ENCODE measurements at regions not wholly inside any gene's neighbourhood (a gene's known extent, or its start where the extent isn't known, plus 50 kb on each side); places are given as distances from the start of the nearest gene placed in this dataset.
"Not testable (repeated sequence)": the region's sequence is repeated elsewhere in the genome, so short reads cannot be mapped to it uniquely, and the experiment has no call there.

GRCh38 chr6:9044426-9044825 lies 609.1 kb upstream of the SLC35B3 start:
- DNase-seq: no peak

- DNase-seq: no peak
Measured at GRCh38 chr6:9040718-9041117, 605.4 kb upstream of the SLC35B3 start.

DNA sequence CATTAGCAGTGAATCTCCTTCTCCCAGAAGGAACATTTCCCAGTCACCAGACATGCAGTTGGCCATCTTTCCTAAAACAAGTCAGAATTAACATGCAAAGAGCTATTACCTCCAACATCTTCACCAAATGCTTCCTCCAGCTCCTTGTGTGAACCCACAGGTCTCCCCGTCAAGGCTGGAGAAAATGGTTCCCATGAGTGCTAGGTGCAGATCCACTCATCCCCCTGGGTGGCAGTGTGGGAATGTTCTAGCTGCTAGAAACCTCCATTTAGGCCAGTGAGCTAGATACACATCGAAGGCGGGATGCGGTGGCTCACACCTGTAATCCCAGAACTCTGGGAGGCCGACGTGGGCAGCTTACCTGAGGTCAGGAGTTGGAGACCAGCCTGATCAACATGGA lies 603.9 kb upstream of the SLC35B3 start:
- no peak for DNase-seq

GRCh38 chr6:9028086-9028485 lies 592.7 kb upstream of the SLC35B3 start:
- DNase-seq: no peak

GRCh38 chr6:9025796-9026394 lies 590.5 kb upstream of the SLC35B3 start:
- no peak for DNase-seq

GRCh38 chr6:9025228-9025627 lies 589.9 kb upstream of the SLC35B3 start:
- DNase-seq: no peak

- not testable (repeated sequence) for DNase-seq
Measured at GRCh38 chr6:9024246-9024645, 588.9 kb upstream of the SLC35B3 start.

DNA sequence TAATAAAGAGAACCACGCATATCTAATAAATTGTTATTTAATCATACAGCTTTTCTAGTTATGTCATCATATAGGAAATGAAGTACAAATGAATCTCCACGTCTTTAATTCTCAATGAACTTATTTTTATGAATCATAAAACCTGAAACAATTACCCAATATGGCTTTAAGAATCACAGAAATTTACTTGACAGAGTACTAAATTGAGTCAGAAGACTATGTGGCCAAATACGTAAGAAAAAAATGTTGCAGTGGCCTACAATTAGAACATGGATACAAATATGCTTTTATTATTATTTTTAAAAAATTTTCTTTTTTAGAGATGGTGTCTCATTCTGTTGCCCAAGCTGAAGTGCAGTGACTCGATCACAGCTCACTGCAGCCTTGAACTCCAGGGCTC lies 584.7 kb upstream of the SLC35B3 start:
- no peak for DNase-seq

GRCh38 chr6:9009931-9010330 lies 574.6 kb upstream of the SLC35B3 start:
- DNase-seq: no peak

GRCh38 chr6:9007027-9007426 lies 571.7 kb upstream of the SLC35B3 start:
- no peak for DNase-seq

DNA sequence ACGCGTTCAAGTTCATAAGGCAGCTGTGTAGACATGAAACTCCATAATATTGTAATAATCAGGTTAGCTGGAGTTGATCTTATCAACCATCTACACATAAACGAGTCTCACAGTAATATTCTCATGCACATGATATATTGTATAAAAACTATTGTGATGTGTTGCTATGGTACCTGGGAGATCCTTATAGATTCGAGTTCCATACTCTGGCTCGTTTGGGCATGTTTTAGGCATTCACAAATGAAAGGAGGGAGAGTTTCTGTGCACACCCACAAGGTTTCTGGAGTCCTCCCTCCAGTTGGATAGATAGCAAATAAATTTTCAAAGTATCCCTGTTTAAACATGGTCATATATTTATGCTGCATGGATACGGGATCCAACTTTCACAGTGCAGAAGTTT lies 567.5 kb upstream of the SLC35B3 start:
- DNase-seq: no peak

GRCh38 chr6:8995156-8995555 lies 559.8 kb upstream of the SLC35B3 start:
- no peak for DNase-seq

DNA sequence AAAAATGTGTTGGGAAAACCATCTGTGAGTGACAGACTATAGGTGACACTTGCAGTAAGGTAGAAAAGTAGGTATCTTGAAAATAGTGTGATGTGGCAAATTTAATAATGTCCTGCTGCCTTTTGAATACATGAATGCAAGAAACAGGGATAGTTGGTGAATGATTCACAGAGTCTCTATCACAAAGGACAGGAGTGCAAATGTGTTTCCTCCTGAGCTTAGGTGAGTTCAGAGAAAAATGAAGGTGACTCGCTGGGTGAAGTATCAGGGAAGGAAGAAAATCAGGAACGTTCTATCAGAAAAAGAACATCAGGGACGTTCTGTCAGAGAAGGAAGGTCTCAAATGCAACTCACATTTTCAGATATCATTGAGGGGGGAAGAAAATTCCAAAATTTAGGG lies 557.8 kb upstream of the SLC35B3 start:
- DNase-seq: no peak

DNA sequence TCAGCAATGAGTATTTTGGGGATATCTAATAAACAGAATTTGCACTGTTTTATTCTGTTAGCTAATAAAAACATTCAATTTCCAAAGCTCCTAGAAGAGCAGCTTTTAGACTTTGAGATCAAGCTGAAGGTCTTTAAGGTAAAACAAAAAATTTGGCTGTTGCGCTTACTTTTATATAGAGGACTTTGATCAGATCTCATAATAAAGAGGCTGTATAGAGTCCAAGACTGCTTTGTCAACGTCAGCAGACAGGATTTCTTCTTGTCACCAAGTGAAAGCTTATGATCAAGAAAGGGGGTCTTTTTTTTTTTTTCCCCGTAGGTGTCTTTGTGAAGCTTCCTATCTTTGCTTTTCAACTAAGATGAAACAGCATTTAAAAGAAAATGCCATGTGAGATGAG lies 556.5 kb upstream of the SLC35B3 start:
- DNase-seq: no peak

GRCh38 chr6:8990075-8990474 lies 554.7 kb upstream of the SLC35B3 start:
- DNase-seq: no peak

- DNase-seq: no peak
Measured at GRCh38 chr6:8983202-8983688, 547.9 kb upstream of the SLC35B3 start.

DNA sequence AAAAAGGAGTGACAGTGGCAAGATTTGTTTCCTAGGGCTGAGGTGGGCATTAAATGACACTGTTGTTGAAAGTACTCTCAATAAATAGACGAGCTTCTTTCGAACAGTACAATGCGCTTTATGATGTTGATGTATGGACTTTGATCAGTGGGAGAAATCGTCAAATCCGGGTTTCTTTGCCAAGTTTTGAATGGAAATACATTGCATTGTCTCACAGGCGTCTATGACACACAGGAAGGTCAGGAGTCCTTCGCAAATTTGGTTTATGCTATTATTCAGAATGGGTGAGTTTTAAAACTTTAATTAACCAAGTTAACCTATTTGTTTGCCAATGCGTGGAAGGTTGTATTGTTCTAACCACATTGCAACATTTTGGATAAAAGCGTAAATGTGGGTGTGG lies 547.3 kb upstream of the SLC35B3 start:
- DNase-seq: no peak

DNA sequence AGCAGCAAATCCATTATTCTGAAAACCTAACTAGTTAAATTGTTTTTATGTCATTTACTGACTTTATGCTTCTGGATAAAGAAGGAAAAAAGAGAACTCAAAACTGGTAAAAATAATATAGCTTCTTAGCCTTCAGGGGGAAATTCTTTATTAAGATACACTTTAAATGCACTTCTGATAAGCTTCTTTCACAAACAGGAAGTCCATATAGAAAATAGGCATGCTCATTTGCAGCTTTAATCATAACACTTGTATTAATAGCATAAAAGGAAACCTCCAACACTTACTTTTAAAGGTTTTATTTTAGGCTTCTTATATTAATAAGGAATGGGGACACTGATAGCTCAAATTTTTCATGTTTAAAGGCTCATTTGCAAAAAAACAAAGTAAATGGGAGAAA lies 538.0 kb upstream of the SLC35B3 start:
- DNase-seq: no peak

- DNase-seq: no peak
Measured at GRCh38 chr6:8969747-8970146, 534.4 kb upstream of the SLC35B3 start.

- no peak for DNase-seq
Measured at GRCh38 chr6:8958894-8959511, 523.7 kb upstream of the SLC35B3 start.

- DNase-seq: no peak
Measured at GRCh38 chr6:8953310-8953709, 518.0 kb upstream of the SLC35B3 start.

DNA sequence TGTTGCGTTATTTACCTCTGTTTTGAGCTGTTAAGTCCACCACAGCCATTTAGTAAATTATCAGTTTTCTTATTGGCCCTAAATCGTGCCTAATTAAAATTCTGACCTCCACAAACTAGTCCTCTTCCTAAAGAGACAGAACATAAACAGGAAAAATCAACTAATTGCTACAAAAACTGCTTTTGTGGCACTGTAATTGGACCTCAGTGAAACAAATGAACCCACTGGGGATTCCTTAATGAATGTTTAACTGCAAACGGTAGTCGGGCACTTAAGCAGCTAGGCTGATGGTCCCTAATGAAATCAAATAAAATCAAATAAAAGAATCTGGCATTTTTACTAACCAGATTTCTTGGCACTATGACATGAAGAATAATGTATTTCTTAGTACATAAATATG lies 513.4 kb upstream of the SLC35B3 start:
- no peak for DNase-seq

GRCh38 chr6:8947900-8948299 lies 512.6 kb upstream of the SLC35B3 start:
- no peak for DNase-seq

GRCh38 chr6:8944548-8944947 lies 509.2 kb upstream of the SLC35B3 start:
- DNase-seq: no peak

- DNase-seq: no peak
Measured at GRCh38 chr6:8943073-8943472, 507.7 kb upstream of the SLC35B3 start.

Data from DMS153 (cell line).